AG04450 (cell line): ENCODE measurements at regions not wholly inside any gene's neighbourhood (a gene's known extent, or its start where the extent isn't known, plus 50 kb on each side); places are given as distances from the start of the nearest gene placed in this dataset.

ENCODE experiments used
- CTCF ChIA-PET: fragments of 300-600, 350-600 bp; formaldehyde crosslinking; extraction: SDS; loops from one replicate; lab custom pipeline; 2022; ENCODE audit warnings: antibody characterized with exemption, inconsistent platforms; lab: Charles Lee
- POLR2A ChIA-PET: fragments of 350-600 bp; formaldehyde crosslinking; extraction: SDS; loops from one replicate; lab custom pipeline; 2021; ENCODE audit warnings: antibody characterized with exemption, inconsistent platforms; lab: Yijun Ruan, JAX
- DNase-seq: peaks from one replicate; pipeline ENCODE4 v3.0.0-alpha.2; 2011; ENCODE audit warnings: low read depth, low spot score
- H3K27ac ChIP-seq: one replicate; pipeline ENCODE4 v1.5.1; 2012; ENCODE audit warnings: low read depth, low read length, control low read depth
- H3K27me3 ChIP-seq: one replicate; pipeline ENCODE4 v1.6.0; 2012; ENCODE audit warnings: low read length; ENCODE audit not compliant: control insufficient read depth, insufficient read depth
- H3K4me3 ChIP-seq: 2 replicates; pipeline ENCODE4 v1.5.1; 2011; ENCODE audit warnings: mild to moderate bottlenecking, low read depth, low read length, control low read depth
- H3K9me3 ChIP-seq: 2 replicates; pipeline ENCODE4 v1.5.1; 2012; ENCODE audit warnings: low read length; ENCODE audit not compliant: control insufficient read depth, insufficient read depth
- TF ChIP-seq, protein P1 (sequence below): IDR thresholded peaks from 2 replicates; pipeline ENCODE4 v1.5.1; 2011; ENCODE audit warnings: low read depth, low read length, control low read depth, inconsistent platforms

DNA sequence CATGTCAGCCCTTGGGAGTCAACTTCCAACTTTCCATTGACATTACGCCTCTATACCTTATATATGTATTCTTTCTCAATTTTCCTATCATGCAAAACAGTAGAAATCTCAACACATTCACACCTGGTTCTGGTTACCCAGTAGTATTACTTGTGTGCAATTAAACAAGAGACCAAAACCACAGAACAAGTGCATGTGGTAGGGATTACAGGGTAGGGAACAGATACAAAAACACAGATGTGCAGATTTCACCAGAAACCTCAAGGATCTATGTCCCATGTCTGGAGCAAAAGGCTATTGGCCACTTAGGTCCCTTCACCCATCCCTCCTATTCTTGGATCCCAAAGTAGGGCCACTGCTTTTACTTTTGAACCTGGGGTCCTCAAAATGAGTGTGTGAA is 143.6 kb upstream of the ZCCHC13 start:
- H3K27ac ChIP-seq = no peak overlapping the region
- no peak overlapping the region for H3K4me3 ChIP-seq
- ChIA-PET CTCF (no interaction called here), POLR2A (no interaction called here)
- TF ChIP-seq, protein P1, sequence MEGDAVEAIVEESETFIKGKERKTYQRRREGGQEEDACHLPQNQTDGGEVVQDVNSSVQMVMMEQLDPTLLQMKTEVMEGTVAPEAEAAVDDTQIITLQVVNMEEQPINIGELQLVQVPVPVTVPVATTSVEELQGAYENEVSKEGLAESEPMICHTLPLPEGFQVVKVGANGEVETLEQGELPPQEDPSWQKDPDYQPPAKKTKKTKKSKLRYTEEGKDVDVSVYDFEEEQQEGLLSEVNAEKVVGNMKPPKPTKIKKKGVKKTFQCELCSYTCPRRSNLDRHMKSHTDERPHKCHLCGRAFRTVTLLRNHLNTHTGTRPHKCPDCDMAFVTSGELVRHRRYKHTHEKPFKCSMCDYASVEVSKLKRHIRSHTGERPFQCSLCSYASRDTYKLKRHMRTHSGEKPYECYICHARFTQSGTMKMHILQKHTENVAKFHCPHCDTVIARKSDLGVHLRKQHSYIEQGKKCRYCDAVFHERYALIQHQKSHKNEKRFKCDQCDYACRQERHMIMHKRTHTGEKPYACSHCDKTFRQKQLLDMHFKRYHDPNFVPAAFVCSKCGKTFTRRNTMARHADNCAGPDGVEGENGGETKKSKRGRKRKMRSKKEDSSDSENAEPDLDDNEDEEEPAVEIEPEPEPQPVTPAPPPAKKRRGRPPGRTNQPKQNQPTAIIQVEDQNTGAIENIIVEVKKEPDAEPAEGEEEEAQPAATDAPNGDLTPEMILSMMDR = no peak
- no peak for DNase-seq
- no peaks in the 10 kb centered on the region for H3K9me3 ChIP-seq
- no peaks in the 10 kb centered on the region for H3K27me3 ChIP-seq

DNA sequence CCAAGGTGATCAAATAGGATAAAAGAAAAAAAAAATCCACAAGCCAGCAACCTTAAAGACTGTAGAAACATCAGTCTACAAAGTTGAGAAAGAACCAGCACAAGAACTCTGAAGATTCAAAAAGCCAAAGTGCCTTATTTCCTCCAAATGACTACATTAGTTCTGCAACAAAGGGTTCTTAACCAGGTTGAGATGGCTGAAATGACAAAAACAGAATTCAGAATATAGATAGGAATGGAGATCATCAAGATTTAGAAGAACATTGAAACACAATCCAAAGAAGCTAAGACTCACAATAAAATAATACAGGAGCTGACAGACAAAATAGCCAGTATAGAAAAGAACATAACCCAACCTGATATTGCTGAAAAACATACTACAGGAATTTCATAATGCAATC is 156.5 kb upstream of the ZCCHC13 start:
- H3K4me3 ChIP-seq = no peak overlapping the region
- no peaks in the 10 kb centered on the region for H3K27me3 ChIP-seq
- POLR2A ChIA-PET = no interaction called here
- no peaks in the 10 kb centered on the region for H3K9me3 ChIP-seq
- TF ChIP-seq, protein P1 = no peak
- DNase-seq = no peak
- CTCF ChIA-PET = no interaction called here
- no peak overlapping the region for H3K27ac ChIP-seq

DNA sequence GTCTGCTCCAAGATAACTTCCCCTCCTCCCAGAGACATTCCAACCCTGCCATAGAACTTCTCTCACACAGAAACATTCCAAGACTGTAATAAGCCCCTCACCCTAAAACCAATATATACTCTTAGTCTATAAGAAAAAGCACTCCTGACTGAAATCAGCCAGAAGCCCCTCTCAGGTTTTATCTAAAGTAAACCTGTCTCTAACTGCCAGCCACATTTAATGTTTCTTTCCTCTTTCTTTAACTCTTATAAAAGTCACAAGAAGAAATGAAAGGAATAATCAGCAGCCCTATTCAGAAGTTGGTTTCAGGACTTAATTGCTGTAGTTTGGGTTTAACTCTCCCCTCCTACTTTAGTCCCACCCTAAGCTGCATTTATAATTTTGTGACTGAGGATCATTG is 165.0 kb upstream of the ZCCHC13 start:
- TF ChIP-seq, protein P1 = no peak
- Histone ChIP-seq H3K4me3 (no peak overlapping the region), H3K27ac (no peak overlapping the region), H3K9me3 (no peaks in the 10 kb centered on the region), H3K27me3 (no peaks in the 10 kb centered on the region)
- ChIA-PET CTCF (no interaction called here), POLR2A (no interaction called here)
- DNase-seq = no peak

GRCh38 chrX:74133156-74133796 is 170.7 kb upstream of the ZCCHC13 start:
- Histone ChIP-seq H3K27ac (no peak overlapping the region), H3K9me3 (no peaks in the 10 kb centered on the region), H3K27me3 (no peaks in the 10 kb centered on the region), H3K4me3 (no peak overlapping the region)
- CTCF ChIA-PET = interaction anchor here (0.7 to 4.3 kb wide), 5 partner anchors 10 to 278 kb away, joined by 3 to 45 read pairs (median 4); partner anchors contain the start of gene XIST
- TF ChIP-seq, protein P1 = peak; percentile 61
- peak; percentile 18 for DNase-seq
- POLR2A ChIA-PET = no interaction called here

DNA sequence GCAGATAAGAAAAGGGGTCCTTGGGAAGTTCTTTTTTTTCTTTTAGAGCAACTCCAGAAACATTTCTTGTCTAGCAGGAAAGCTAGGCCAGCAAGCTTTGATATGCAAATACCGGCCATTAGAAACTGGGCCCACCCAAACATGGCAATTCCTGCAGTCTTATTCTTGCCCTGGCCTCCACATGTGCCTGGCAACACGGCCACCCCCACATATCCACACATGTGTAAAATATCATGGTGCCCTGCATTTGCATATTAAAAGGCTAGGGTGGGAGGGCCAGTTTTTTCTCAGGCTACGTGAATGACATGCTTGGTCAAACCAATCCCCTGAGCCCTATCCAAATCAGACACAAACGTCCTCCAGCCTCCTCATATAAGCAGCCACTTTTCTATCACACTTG is 171.7 kb upstream of the ZCCHC13 start:
- DNase-seq = no peak
- POLR2A ChIA-PET = interaction anchor here (0.6 kb wide), 1 partner anchor 564 kb away, joined by 8 read pairs; no protein-coding TSS in a partner anchor
- CTCF ChIA-PET = interaction anchor here (0.6 to 4.3 kb wide), 5 partner anchors 9 to 465 kb away, joined by 3 to 45 read pairs (median 3); partner anchors contain the start of gene XIST
- H3K9me3 ChIP-seq = no peaks in the 10 kb centered on the region
- TF ChIP-seq, protein P1 = no peak
- no peak overlapping the region for H3K4me3 ChIP-seq
- no peak overlapping the region for H3K27ac ChIP-seq
- H3K27me3 ChIP-seq = no peaks in the 10 kb centered on the region
